H1 (cell line): ENCODE measurements at regions not wholly inside any gene's neighbourhood (a gene's known extent, or its start where the extent isn't known, plus 50 kb on each side); places are given as distances from the start of the nearest gene placed in this dataset.

ENCODE experiments used
- CTCF ChIA-PET: fragments of 300-600 bp; sonication (Branson Sonifier 250); formaldehyde crosslinking; loops from one replicate; lab custom pipeline; 2021; ENCODE audit not compliant: partially characterized antibody; lab: Charles Lee
- POLR2A ChIA-PET: fragments of 300-600 bp; sonication (Branson Sonifier 250); formaldehyde crosslinking; loops from one replicate; lab custom pipeline; 2021; ENCODE audit warnings: inconsistent platforms; ENCODE audit not compliant: partially characterized antibody; lab: Charles Lee
- DNase-seq, 2 experiments: peaks; one replicate each; pipeline versions ENCODE4 v3.0.0 to v3.0.0-alpha.2; 2010 to 2022; ENCODE audit warnings: low spot score in 2 of 2, low read depth in 1 of 2, mixed read lengths in 1 of 2
- FAIRE-seq: peaks from 2 replicates; lab custom pipeline; 2011; peaks lifted over from hg19 to GRCh38; lab: Jason Lieb, UNC
- H2AFZ ChIP-seq: 2 replicates; pipeline ENCODE4 v1.8.1; 2012; ENCODE audit warnings: low read length, inconsistent platforms
- H2AK5ac ChIP-seq: 2 replicates; pipeline ENCODE4 v1.6.1; 2013; ENCODE audit warnings: low read depth, low read length
- H2BK120ac ChIP-seq: replicated peaks from 2 replicates; pipeline ENCODE3; 2013; ENCODE audit warnings: low read depth, low read length, inconsistent platforms
- H2BK12ac ChIP-seq: 2 replicates; pipeline ENCODE4 v1.6.1; 2013; ENCODE audit warnings: low read depth, low read length
- H2BK15ac ChIP-seq: 2 replicates; pipeline ENCODE4 v1.6.1; 2013; ENCODE audit warnings: low read length
- H2BK20ac ChIP-seq: 2 replicates; pipeline ENCODE4 v1.6.1; 2013; ENCODE audit warnings: low read length
- H2BK5ac ChIP-seq: 2 replicates; pipeline ENCODE4 v1.6.1; 2013; ENCODE audit warnings: low read depth, low read length
- H3K14ac ChIP-seq: 2 replicates; pipeline ENCODE4 v1.6.1; 2013; ENCODE audit warnings: inconsistent platforms; ENCODE audit not compliant: insufficient read length
- H3K18ac ChIP-seq: 2 replicates; pipeline ENCODE4 v1.6.1; 2013; ENCODE audit warnings: low read length; ENCODE audit errors: extremely low read depth
- H3K23ac ChIP-seq: 2 replicates; pipeline ENCODE4 v1.6.1; 2013; ENCODE audit warnings: inconsistent platforms; ENCODE audit not compliant: insufficient read length
- H3K23me2 ChIP-seq: 2 replicates; pipeline ENCODE4 v1.6.1; 2013; ENCODE audit warnings: low read depth, low read length
- H3K27ac ChIP-seq: 2 replicates; pipeline ENCODE4 v1.6.1; 2011; ENCODE audit warnings: low read depth, low read length, inconsistent platforms
- H3K27me3 ChIP-seq, 4 experiments: replicated peaks in 1 of 4; 1 replicate in 1 of 4; 2 replicates in 3 of 4; pipeline versions ENCODE4 v1.6.1 to v1.8.1; 2011 to 2013; ENCODE audit warnings: low read length in 3 of 4, mild to moderate bottlenecking in 3 of 4, inconsistent platforms in 2 of 4, mixed read lengths in 2 of 4, moderate library complexity in 1 of 4; ENCODE audit not compliant: control insufficient read depth in 3 of 4, insufficient read depth in 3 of 4; ENCODE audit errors: extremely low read depth in 1 of 4
- H3K36me3 ChIP-seq, 4 experiments: 2 replicates each; pipeline versions ENCODE4 v1.6.1 to v1.8.1; 2011 to 2013; ENCODE audit warnings: mild to moderate bottlenecking in 4 of 4, low read length in 3 of 4, moderate library complexity in 2 of 4, control low read depth in 1 of 4, inconsistent platforms in 1 of 4; ENCODE audit not compliant: insufficient read depth in 4 of 4, control insufficient read depth in 2 of 4
- H3K4ac ChIP-seq: replicated peaks from 2 replicates; pipeline ENCODE3; 2013; ENCODE audit warnings: low read length, low read depth, mixed read lengths, inconsistent platforms; ENCODE audit not compliant: insufficient read length
- H3K4me1 ChIP-seq, 4 experiments: replicated peaks in 1 of 4; 1 replicate in 1 of 4; 2 replicates in 3 of 4; pipeline versions ENCODE4 v1.6.1 to v1.8.1; 2011 to 2013; ENCODE audit warnings: low read length in 3 of 4, inconsistent platforms in 2 of 4, mixed read lengths in 1 of 4; ENCODE audit not compliant: insufficient read depth in 4 of 4, control insufficient read depth in 3 of 4
- H3K4me2 ChIP-seq, 2 experiments: 2 replicates each; pipeline versions ENCODE4 v1.6.1 to v1.8.1; 2011 to 2013; ENCODE audit warnings: low read depth in 2 of 2, low read length in 2 of 2, control low read depth in 1 of 2, inconsistent platforms in 1 of 2, mild to moderate bottlenecking in 1 of 2; ENCODE audit not compliant: insufficient read depth in 1 of 2
- H3K4me3 ChIP-seq, 4 experiments: fragments of 200-600, 300-600 bp in 1 of 4; sonication (generic), shearing (Covaris generic), sonication (Bioruptor Twin) in 1 of 4; 2 replicates each; pipeline versions ENCODE4 v1.5.1 to v1.8.1; 2011 to 2016; ENCODE audit warnings: low read length in 4 of 4, low read depth in 3 of 4, control low read depth in 2 of 4, inconsistent platforms in 2 of 4, mild to moderate bottlenecking in 2 of 4, mixed read lengths in 1 of 4, moderate library complexity in 1 of 4; ENCODE audit not compliant: insufficient read depth in 2 of 4; ENCODE audit errors: extremely low read depth in 1 of 4
- H3K56ac ChIP-seq: replicated peaks from 2 replicates; pipeline ENCODE3; 2013; ENCODE audit warnings: low read depth, mild to moderate bottlenecking, mixed read lengths, low read length, inconsistent platforms; ENCODE audit not compliant: insufficient read length
- H3K79me1 ChIP-seq: 2 replicates; pipeline ENCODE4 v1.6.1; 2013; ENCODE audit warnings: low read depth, low read length, control low read depth
- H3K79me2 ChIP-seq, 2 experiments: 2 replicates each; pipeline versions ENCODE4 v1.6.1 to v1.8.1; 2012 to 2013; ENCODE audit warnings: low read length in 2 of 2, mild to moderate bottlenecking in 2 of 2, inconsistent platforms in 1 of 2; ENCODE audit not compliant: insufficient read depth in 2 of 2, control insufficient read depth in 1 of 2
- H3K9ac ChIP-seq, 4 experiments: replicated peaks in 1 of 4; 1 replicate in 1 of 4; 2 replicates in 3 of 4; pipeline versions ENCODE4 v1.6.1 to v1.8.1; 2011 to 2013; ENCODE audit warnings: low read depth in 3 of 4, low read length in 3 of 4, control low read depth in 2 of 4, mild to moderate bottlenecking in 2 of 4, moderate library complexity in 2 of 4, inconsistent platforms in 1 of 4; ENCODE audit errors: extremely low read depth in 1 of 4
- H3K9me3 ChIP-seq, 2 experiments: 2 replicates each; pipeline versions ENCODE4 v1.6.1 to v1.8.1; 2012 to 2013; ENCODE audit warnings: mild to moderate bottlenecking in 2 of 2, moderate library complexity in 2 of 2, control low read depth in 1 of 2, inconsistent platforms in 1 of 2, low read depth in 1 of 2, low read length in 1 of 2, mixed read lengths in 1 of 2; ENCODE audit not compliant: insufficient read depth in 2 of 2
- H4K20me1 ChIP-seq, 2 experiments: replicated peaks in 1 of 2; 2 replicates each; pipeline versions ENCODE3 to v1.8.1; 2011 to 2013; ENCODE audit warnings: inconsistent platforms in 2 of 2, low read length in 2 of 2, mild to moderate bottlenecking in 1 of 2; ENCODE audit not compliant: insufficient read depth in 2 of 2, control insufficient read depth in 1 of 2
- H4K5ac ChIP-seq: 2 replicates; pipeline ENCODE4 v1.6.1; 2013; ENCODE audit warnings: low read length, low read depth, mixed read lengths, inconsistent platforms; ENCODE audit not compliant: insufficient read length
- H4K8ac ChIP-seq: 2 replicates; pipeline ENCODE4 v1.8.0; 2013; ENCODE audit warnings: mild to moderate bottlenecking, moderate library complexity, low read length, inconsistent platforms; ENCODE audit not compliant: insufficient read depth; ENCODE audit errors: extremely low read depth
- H4K91ac ChIP-seq: replicated peaks from 2 replicates; pipeline ENCODE3; 2013; ENCODE audit warnings: low read length, mixed read lengths, inconsistent platforms; ENCODE audit not compliant: insufficient read length
- CEBPB ChIP-seq: IDR thresholded peaks from 2 replicates; pipeline ENCODE4 v1.6.1; 2012; ENCODE audit warnings: low read depth, low read length
- CTBP2 ChIP-seq: IDR thresholded peaks from 2 replicates; pipeline ENCODE4 v1.7.0; 2011; ENCODE audit warnings: borderline replicate concordance, mild to moderate bottlenecking, moderate library complexity, mixed read lengths, low read length; ENCODE audit not compliant: insufficient read depth, insufficient read length
- WGBS, 2 experiments: shearing (Covaris generic) in 1 of 2; methylation state at CpG; one replicate each; pipeline versions ENCODE4 v1.1.6 to v1.1.7; 2013 to 2015; ENCODE audit warnings: low lambda C conversion rate in 2 of 2, mixed read lengths in 2 of 2, inconsistent platforms in 1 of 2, low coverage in 1 of 2, missing lambda C conversion rate in 1 of 2; ENCODE audit not compliant: insufficient replicate concordance in 2 of 2, insufficient coverage in 1 of 2, insufficient read length in 1 of 2; ENCODE audit errors: extremely low coverage in 1 of 2, missing lambda C conversion rate in 1 of 2; 5-methylcytosine and 5-hydroxymethylcytosine counted together

- Histone ChIP-seq H4K8ac (no peak overlapping the region), H4K5ac (no peak overlapping the region), H4K91ac (no peak overlapping the region), H4K20me1 (peaks cover 0 to 1% of the 10 kb centered on the region in 2 experiments), H3K4me1 (no peaks in the 10 kb centered on the region), H3K27me3 (no peaks in the 10 kb centered on the region), H2BK15ac (no peak overlapping the region), H2BK20ac (no peak overlapping the region), H3K4me2 (no peak overlapping the region), H3K79me1 (no peaks in the 10 kb centered on the region), H3K4ac (no peak overlapping the region), H3K23me2 (no peaks in the 10 kb centered on the region), H2AFZ (no peak overlapping the region), H3K4me3 (no peak overlapping the region), H3K27ac (no peak overlapping the region), H2AK5ac (no peak overlapping the region), H3K18ac (no peak overlapping the region), H3K23ac (no peak overlapping the region), H2BK120ac (no peak overlapping the region), H3K79me2 (no peaks in the 10 kb centered on the region), H3K36me3 (no peaks in the 10 kb centered on the region), H3K14ac (no peak overlapping the region), H3K56ac (no peak overlapping the region), H3K9me3 (peaks cover 15 to 16% of the 10 kb centered on the region in 2 experiments), H2BK12ac (no peak overlapping the region), H2BK5ac (no peak overlapping the region), H3K9ac (no peak overlapping the region)
- WGBS, 2 experiments, result 81% methylated on average over 3 of the region's 3 CpGs; no CpG with 5 or more reads in 1 of the 2 experiments
- no peak for FAIRE-seq
- ChIA-PET POLR2A (no interaction called here), CTCF (interaction anchor here (0.8 to 5.5 kb wide), 7 partner anchors 13 to 480 kb away, joined by 3 to 36 read pairs (median 5); no protein-coding TSS in a partner anchor)
- no peak for DNase-seq
- TF ChIP-seq CTBP2, result no peak
- TF ChIP-seq CEBPB, result peak; percentile 60; the same call in 1 of the 2 replicates
Observed at GRCh38 chr1:90135286-90135685, 140.4 kb downstream of the ZNF326 start.
